ENCODE measurements at regions not wholly inside any gene's neighbourhood (a gene's known extent, or its start where the extent isn't known, plus 50 kb on each side); places are given as distances from the start of the nearest gene placed in this dataset.

GRCh38 chr10:29237786-29238185, 51.1 kb upstream of the LYZL1 start:
- DNase-seq (ENCODE audit: low spot score, unreplicated experiment): no peak
- Mint-ChIP-seq H3K4me3 (ENCODE audit: low read depth) (no peak overlapping the region), H3K27me3 (no peaks in the 10 kb centered on the region), H3K4me1 (ENCODE audit: low read depth) (peaks cover 11% of the 10 kb centered on the region), H3K27ac (no peak overlapping the region), H3K9me3 (ENCODE audit: low read depth) (peaks cover 2% of the 10 kb centered on the region), H3K36me3 (ENCODE audit: insufficient read depth) (no peaks in the 10 kb centered on the region)
- TF ChIP-seq CTCF (IDR thresholded peaks at IDR 0.05; ENCODE audit: unreplicated experiment): no peak

GRCh38 chr10:29238523-29239135, 50.2 kb upstream of the LYZL1 start:
- Mint-ChIP-seq H3K27ac (peak overlapping the region; percentile 12), H3K27me3 (no peaks in the 10 kb centered on the region), H3K4me1 (ENCODE audit: low read depth) (peaks cover 11% of the 10 kb centered on the region), H3K9me3 (ENCODE audit: low read depth) (peaks cover 2% of the 10 kb centered on the region), H3K4me3 (ENCODE audit: low read depth) (no peak overlapping the region), H3K36me3 (ENCODE audit: insufficient read depth) (no peaks in the 10 kb centered on the region)
- no peak for DNase-seq (ENCODE audit: low spot score, unreplicated experiment)
- TF ChIP-seq CTCF (IDR thresholded peaks at IDR 0.05; ENCODE audit: unreplicated experiment): no peak

Data from progenitor cell of endocrine pancreas (in vitro differentiated cells).